AG10803 (cell line): ENCODE measurements at regions not wholly inside any gene's neighbourhood (a gene's known extent, or its start where the extent isn't known, plus 50 kb on each side); places are given as distances from the start of the nearest gene placed in this dataset.

ENCODE experiments used
- DNase-seq: peaks from one replicate; pipeline ENCODE4 v3.0.0; 2010; ENCODE audit warnings: low read depth
- H3K4me3 ChIP-seq: 2 replicates; pipeline ENCODE4 v1.5.1; 2011; ENCODE audit warnings: mild to moderate bottlenecking, low read length, control low read depth
- TF ChIP-seq, protein P1 (sequence below): conservative IDR thresholded peaks from 2 replicates; pipeline ENCODE4 v1.5.1; 2011; ENCODE audit warnings: mild to moderate bottlenecking, low read length, control low read depth, inconsistent platforms

- H3K4me3 ChIP-seq: no peak overlapping the region
- DNase-seq: peak; percentile 16
Observed at GRCh38 chr7:435630-436366, 83.8 kb downstream of the PDGFA start.

DNA sequence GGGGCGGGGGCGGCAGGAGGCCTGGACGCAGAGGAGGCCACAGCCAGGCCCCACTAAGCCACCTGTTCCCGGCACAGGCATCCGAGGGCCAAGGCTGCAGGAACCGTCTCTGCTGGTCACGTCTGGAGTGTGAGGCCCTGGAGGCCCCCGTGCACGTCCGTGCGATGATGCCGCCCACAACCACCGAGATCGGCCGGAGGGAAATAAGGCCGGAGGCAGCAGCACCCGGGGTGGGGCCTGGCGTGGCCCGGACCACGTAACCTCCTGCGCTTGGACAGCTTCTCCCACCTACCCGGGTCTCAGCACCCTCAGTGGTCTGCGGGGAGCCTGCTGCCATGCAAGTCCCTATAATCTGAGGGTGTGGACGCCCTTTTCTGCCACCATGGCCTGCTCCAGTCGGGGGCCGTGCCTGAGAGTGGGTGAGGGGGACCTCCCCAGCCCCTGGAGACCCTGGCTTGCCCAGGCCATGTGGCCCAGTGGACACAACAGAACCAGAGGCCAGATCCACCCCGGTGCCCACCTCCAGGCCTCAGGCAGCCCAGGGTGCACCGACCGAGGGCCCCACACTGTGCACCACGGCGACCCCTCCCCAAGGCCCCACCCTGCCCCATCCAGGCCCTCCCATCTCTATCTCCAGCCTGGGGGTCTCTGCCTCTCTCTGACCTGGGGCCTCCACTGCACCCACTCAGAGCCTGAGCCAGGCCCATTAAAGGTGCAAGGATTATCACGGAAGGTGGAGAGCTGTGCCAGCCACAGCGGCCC, 83.1 kb downstream of the PDGFA start:
- H3K4me3 ChIP-seq: no peak overlapping the region
- TF ChIP-seq, protein P1, sequence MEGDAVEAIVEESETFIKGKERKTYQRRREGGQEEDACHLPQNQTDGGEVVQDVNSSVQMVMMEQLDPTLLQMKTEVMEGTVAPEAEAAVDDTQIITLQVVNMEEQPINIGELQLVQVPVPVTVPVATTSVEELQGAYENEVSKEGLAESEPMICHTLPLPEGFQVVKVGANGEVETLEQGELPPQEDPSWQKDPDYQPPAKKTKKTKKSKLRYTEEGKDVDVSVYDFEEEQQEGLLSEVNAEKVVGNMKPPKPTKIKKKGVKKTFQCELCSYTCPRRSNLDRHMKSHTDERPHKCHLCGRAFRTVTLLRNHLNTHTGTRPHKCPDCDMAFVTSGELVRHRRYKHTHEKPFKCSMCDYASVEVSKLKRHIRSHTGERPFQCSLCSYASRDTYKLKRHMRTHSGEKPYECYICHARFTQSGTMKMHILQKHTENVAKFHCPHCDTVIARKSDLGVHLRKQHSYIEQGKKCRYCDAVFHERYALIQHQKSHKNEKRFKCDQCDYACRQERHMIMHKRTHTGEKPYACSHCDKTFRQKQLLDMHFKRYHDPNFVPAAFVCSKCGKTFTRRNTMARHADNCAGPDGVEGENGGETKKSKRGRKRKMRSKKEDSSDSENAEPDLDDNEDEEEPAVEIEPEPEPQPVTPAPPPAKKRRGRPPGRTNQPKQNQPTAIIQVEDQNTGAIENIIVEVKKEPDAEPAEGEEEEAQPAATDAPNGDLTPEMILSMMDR: no peak

More at GRCh38 chr7:435630-436366, 83.8 kb downstream of the PDGFA start:
- TF ChIP-seq, protein P1: no peak

GRCh38 chr7:437329-438251, 82.1 kb downstream of the PDGFA start:
- no peak for DNase-seq
- TF ChIP-seq, protein P1: no peak
- H3K4me3 ChIP-seq: no peak overlapping the region

More for the DNA sequence above, 83.1 kb downstream of the PDGFA start:
- DNase-seq: no peak

DNA sequence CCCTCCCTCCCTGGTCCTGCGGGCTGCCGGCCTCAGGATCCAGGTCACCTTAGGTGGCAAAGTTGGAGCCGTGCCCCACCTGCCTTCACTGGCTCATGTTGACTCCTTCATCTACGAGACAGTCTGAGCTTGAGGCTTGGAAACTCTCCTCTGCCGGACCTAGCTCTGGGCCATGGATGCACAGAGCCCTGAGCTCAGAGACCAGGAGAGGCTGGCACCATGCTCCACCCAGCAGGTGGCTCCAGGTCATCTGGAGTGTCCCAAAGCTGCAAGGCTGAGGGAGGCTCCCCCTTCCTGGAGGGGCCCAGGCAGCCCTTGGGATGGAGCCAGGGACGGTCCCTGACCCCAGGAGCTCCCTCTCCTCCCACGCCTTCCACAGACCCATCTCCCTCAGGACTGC, 81.3 kb downstream of the PDGFA start:
- TF ChIP-seq, protein P1: no peak
- H3K4me3 ChIP-seq: no peak overlapping the region
- no peak for DNase-seq

DNA sequence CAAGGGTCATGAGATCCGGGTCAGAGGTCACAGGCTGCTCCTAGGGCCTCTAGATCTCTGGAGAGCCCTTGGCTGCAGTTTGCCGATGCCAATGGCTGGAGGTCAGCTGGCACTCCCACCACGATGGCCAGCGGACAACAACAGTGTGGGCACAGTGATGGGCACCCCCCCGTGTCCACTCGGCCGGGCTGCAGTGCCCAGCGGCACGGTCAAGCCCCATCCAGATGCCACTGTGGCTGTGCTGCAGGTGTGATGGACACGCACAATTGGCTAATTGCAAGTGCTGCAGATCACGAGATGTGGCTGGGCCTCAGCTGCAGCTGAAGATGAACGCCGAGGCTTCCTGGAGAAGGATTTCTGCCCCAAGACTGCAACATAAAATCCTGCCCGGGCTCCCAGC, 80.7 kb downstream of the PDGFA start:
- DNase-seq: no peak
- TF ChIP-seq, protein P1: no peak

GRCh38 chr7:440059-440749, 79.4 kb downstream of the PDGFA start:
- no peak overlapping the region for H3K4me3 ChIP-seq
- DNase-seq: no peak
- TF ChIP-seq, protein P1: no peak

More for the DNA sequence above, 80.7 kb downstream of the PDGFA start:
- H3K4me3 ChIP-seq: no peak overlapping the region
